SK-N-SH treated with all-trans-retinoic acid at 6 μM for 48 hours (cell line): ENCODE measurements at regions not wholly inside any gene's neighbourhood (a gene's known extent, or its start where the extent isn't known, plus 50 kb on each side); places are given as distances from the start of the nearest gene placed in this dataset.

Experiments
- GLIS3 ChIP-seq: fragments of 250-450 bp; sonication (Bioruptor Pico); IDR thresholded peaks from 2 replicates; pipeline ENCODE4 v1.5.0; 2020; ENCODE audit warnings: mild to moderate bottlenecking, moderate library complexity
- TOX ChIP-seq: fragments of 250-450 bp; sonication (Bioruptor Pico); IDR thresholded peaks from 2 replicates; pipeline ENCODE4 v1.8.0; 2021; ENCODE audit warnings: mild to moderate bottlenecking, moderate library complexity, borderline replicate concordance
- TF ChIP-seq, protein P1 (sequence below): fragments of 250-450 bp; sonication (Bioruptor Pico); IDR thresholded peaks from 2 replicates; pipeline ENCODE4 v1.5.1; 2020; ENCODE audit warnings: low read depth, mild to moderate bottlenecking, moderate library complexity

DNA sequence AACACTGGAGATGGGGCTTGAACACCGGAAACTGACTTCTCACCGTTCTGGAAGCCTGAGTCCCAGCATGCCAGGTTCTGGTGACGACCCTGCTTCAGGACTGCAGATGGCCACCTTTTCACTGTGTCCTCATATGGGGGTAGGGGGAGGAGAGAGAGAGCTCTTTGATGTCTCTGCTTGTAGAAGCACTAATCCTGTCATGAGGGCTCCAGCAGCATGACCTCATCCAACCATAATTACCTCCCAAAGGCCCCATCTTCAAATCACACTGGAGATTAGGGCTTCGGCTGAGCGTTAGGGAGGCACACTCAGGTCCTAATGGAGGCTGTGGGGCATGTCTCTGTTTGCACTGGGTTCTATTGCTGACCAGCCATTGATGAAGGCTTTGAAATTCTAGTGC is 255.3 kb downstream of the TEX29 start:
- TF ChIP-seq, protein P1, sequence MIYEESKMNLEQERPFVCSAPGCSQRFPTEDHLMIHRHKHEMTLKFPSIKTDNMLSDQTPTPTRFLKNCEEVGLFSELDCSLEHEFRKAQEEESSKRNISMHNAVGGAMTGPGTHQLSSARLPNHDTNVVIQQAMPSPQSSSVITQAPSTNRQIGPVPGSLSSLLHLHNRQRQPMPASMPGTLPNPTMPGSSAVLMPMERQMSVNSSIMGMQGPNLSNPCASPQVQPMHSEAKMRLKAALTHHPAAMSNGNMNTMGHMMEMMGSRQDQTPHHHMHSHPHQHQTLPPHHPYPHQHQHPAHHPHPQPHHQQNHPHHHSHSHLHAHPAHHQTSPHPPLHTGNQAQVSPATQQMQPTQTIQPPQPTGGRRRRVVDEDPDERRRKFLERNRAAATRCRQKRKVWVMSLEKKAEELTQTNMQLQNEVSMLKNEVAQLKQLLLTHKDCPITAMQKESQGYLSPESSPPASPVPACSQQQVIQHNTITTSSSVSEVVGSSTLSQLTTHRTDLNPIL: no peak
- TF ChIP-seq GLIS3: no peak
- no peak for TF ChIP-seq TOX
